ENCODE measurements at regions not wholly inside any gene's neighbourhood (a gene's known extent, or its start where the extent isn't known, plus 50 kb on each side); places are given as distances from the start of the nearest gene placed in this dataset.
"Not testable (repeated sequence)": the region's sequence is repeated elsewhere in the genome, so short reads cannot be mapped to it uniquely, and the experiment has no call there.

GRCh38 chr3:13179582-13180210 lies 106.5 kb upstream of the IQSEC1 start:
- H3K36me3 Mint-ChIP-seq (ENCODE audit: low read depth); H3K4me3 Mint-ChIP-seq; POLR2A ChIA-PET; DNase-seq; CTCF ChIA-PET; ATAC-seq; H3K4me1 Mint-ChIP-seq (ENCODE audit: low read depth); H3K27ac Mint-ChIP-seq: not testable (repeated sequence)
- Mint-ChIP-seq H3K9me3 (ENCODE audit: insufficient read depth) (peaks cover 13% of the 10 kb centered on the region), H3K27me3 (ENCODE audit: low read depth) (peaks cover 12% of the 10 kb centered on the region)

GRCh38 chr3:13179181-13179580 lies 106.0 kb upstream of the IQSEC1 start:
- CTCF ChIA-PET: no interaction called here
- DNase-seq (no peak), ATAC-seq (no peak)
- Mint-ChIP-seq H3K9me3 (ENCODE audit: insufficient read depth) (peaks cover 13% of the 10 kb centered on the region), H3K36me3 (ENCODE audit: low read depth) (peaks cover 6% of the 10 kb centered on the region), H3K4me3 (no peak overlapping the region), H3K27ac (no peak overlapping the region), H3K27me3 (ENCODE audit: low read depth) (peaks cover 6% of the 10 kb centered on the region), H3K4me1 (ENCODE audit: low read depth) (no peaks in the 10 kb centered on the region)
- POLR2A ChIA-PET: no interaction called here

- CTCF ChIA-PET: no interaction called here
- Mint-ChIP-seq H3K27ac (no peak overlapping the region), H3K9me3 (ENCODE audit: insufficient read depth) (peaks cover 13% of the 10 kb centered on the region), H3K36me3 (ENCODE audit: low read depth) (peaks cover 6% of the 10 kb centered on the region), H3K4me1 (ENCODE audit: low read depth) (no peaks in the 10 kb centered on the region), H3K4me3 (no peak overlapping the region), H3K27me3 (ENCODE audit: low read depth) (peaks cover 3% of the 10 kb centered on the region)
- ATAC-seq: no peak
- POLR2A ChIA-PET: no interaction called here
- DNase-seq: no peak
Observed at GRCh38 chr3:13178107-13178506, 104.9 kb upstream of the IQSEC1 start.

- ATAC-seq (no peak), DNase-seq (no peak)
- Mint-ChIP-seq H3K4me1 (ENCODE audit: low read depth) (no peaks in the 10 kb centered on the region), H3K4me3 (no peak overlapping the region), H3K9me3 (ENCODE audit: insufficient read depth) (peaks cover 13% of the 10 kb centered on the region), H3K27ac (no peak overlapping the region), H3K27me3 (ENCODE audit: low read depth) (peaks cover 3% of the 10 kb centered on the region), H3K36me3 (ENCODE audit: low read depth) (peaks cover 6% of the 10 kb centered on the region)
- ChIA-PET POLR2A (no interaction called here), CTCF (no interaction called here)
Observed at GRCh38 chr3:13177641-13178040, 104.4 kb upstream of the IQSEC1 start.

GRCh38 chr3:13177236-13177635 lies 104.0 kb upstream of the IQSEC1 start:
- ATAC-seq: no peak

GRCh38 chr3:13176445-13176844 lies 103.2 kb upstream of the IQSEC1 start:
- no peak overlapping the region for H3K27ac Mint-ChIP-seq
- POLR2A ChIA-PET: interaction anchor here (0.6 kb wide), 1 partner anchor 1160 kb away, joined by 3 read pairs; no protein-coding TSS in a partner anchor
- no peaks in the 10 kb centered on the region for H3K4me1 Mint-ChIP-seq (ENCODE audit: low read depth)
- DNase-seq: no peak
- CTCF ChIA-PET: no interaction called here
- H3K9me3 Mint-ChIP-seq (ENCODE audit: insufficient read depth): peaks cover 13% of the 10 kb centered on the region
- peaks cover 6% of the 10 kb centered on the region for H3K36me3 Mint-ChIP-seq (ENCODE audit: low read depth)
- H3K4me3 Mint-ChIP-seq: no peak overlapping the region
- no peak for ATAC-seq
- peaks cover 2% of the 10 kb centered on the region for H3K27me3 Mint-ChIP-seq (ENCODE audit: low read depth)

More at GRCh38 chr3:13177236-13177635, 104.0 kb upstream of the IQSEC1 start:
- Mint-ChIP-seq H3K36me3 (ENCODE audit: low read depth) (peaks cover 6% of the 10 kb centered on the region), H3K9me3 (ENCODE audit: insufficient read depth) (peaks cover 13% of the 10 kb centered on the region), H3K27ac (no peak overlapping the region), H3K4me3 (no peak overlapping the region), H3K4me1 (ENCODE audit: low read depth) (no peaks in the 10 kb centered on the region), H3K27me3 (ENCODE audit: low read depth) (peaks cover 3% of the 10 kb centered on the region)
- ChIA-PET CTCF (no interaction called here), POLR2A (interaction anchor here (0.6 kb wide), 1 partner anchor 1159 kb away, joined by 3 read pairs; no protein-coding TSS in a partner anchor)
- no peak for DNase-seq

- Mint-ChIP-seq H3K36me3 (ENCODE audit: low read depth) (peaks cover 6% of the 10 kb centered on the region), H3K27me3 (ENCODE audit: low read depth) (no peaks in the 10 kb centered on the region), H3K27ac (no peak overlapping the region), H3K4me1 (ENCODE audit: low read depth) (no peaks in the 10 kb centered on the region), H3K9me3 (ENCODE audit: insufficient read depth) (peaks cover 13% of the 10 kb centered on the region), H3K4me3 (no peak overlapping the region)
- ChIA-PET POLR2A (no interaction called here), CTCF (no interaction called here)
- no peak for DNase-seq
- ATAC-seq: no peak
Observed at GRCh38 chr3:13174803-13175135, 101.5 kb upstream of the IQSEC1 start.

- H3K4me3 Mint-ChIP-seq: no peak overlapping the region
- no peaks in the 10 kb centered on the region for H3K4me1 Mint-ChIP-seq (ENCODE audit: low read depth)
- DNase-seq (no peak), ATAC-seq (no peak)
- ChIA-PET CTCF (no interaction called here), POLR2A (no interaction called here)
- peaks cover 4% of the 10 kb centered on the region for H3K27me3 Mint-ChIP-seq (ENCODE audit: low read depth)
- H3K36me3 Mint-ChIP-seq (ENCODE audit: low read depth): peaks cover 5% of the 10 kb centered on the region
- peaks cover 13% of the 10 kb centered on the region for H3K9me3 Mint-ChIP-seq (ENCODE audit: insufficient read depth)
- no peak overlapping the region for H3K27ac Mint-ChIP-seq
Observed at GRCh38 chr3:13174011-13174802, 101.0 kb upstream of the IQSEC1 start.

GRCh38 chr3:13173186-13173585 lies 100.0 kb upstream of the IQSEC1 start:
- CTCF ChIA-PET: no interaction called here
- Mint-ChIP-seq H3K9me3 (ENCODE audit: insufficient read depth) (peaks cover 4% of the 10 kb centered on the region), H3K36me3 (ENCODE audit: low read depth) (no peaks in the 10 kb centered on the region), H3K27me3 (ENCODE audit: low read depth) (peaks cover 4% of the 10 kb centered on the region), H3K27ac (no peak overlapping the region), H3K4me3 (no peak overlapping the region), H3K4me1 (ENCODE audit: low read depth) (no peaks in the 10 kb centered on the region)
- DNase-seq (no peak), ATAC-seq (no peak)
- POLR2A ChIA-PET: interaction anchor here (0.9 kb wide), 1 partner anchor 68 kb away, joined by 3 read pairs; no protein-coding TSS in a partner anchor

GRCh38 chr3:13172644-13173013 lies 99.4 kb upstream of the IQSEC1 start:
- no peaks in the 10 kb centered on the region for H3K36me3 Mint-ChIP-seq (ENCODE audit: low read depth)
- peaks cover 4% of the 10 kb centered on the region for H3K27me3 Mint-ChIP-seq (ENCODE audit: low read depth)
- ChIA-PET CTCF (no interaction called here), POLR2A (interaction anchor here (0.9 kb wide), 1 partner anchor 68 kb away, joined by 3 read pairs; no protein-coding TSS in a partner anchor)
- H3K27ac Mint-ChIP-seq: no peak overlapping the region
- H3K4me1 Mint-ChIP-seq (ENCODE audit: low read depth): no peaks in the 10 kb centered on the region
- DNase-seq (no peak), ATAC-seq (no peak)
- no peak overlapping the region for H3K4me3 Mint-ChIP-seq
- no peaks in the 10 kb centered on the region for H3K9me3 Mint-ChIP-seq (ENCODE audit: insufficient read depth)

- Mint-ChIP-seq H3K9me3 (ENCODE audit: insufficient read depth) (no peaks in the 10 kb centered on the region), H3K36me3 (ENCODE audit: low read depth) (no peaks in the 10 kb centered on the region), H3K4me1 (ENCODE audit: low read depth) (no peaks in the 10 kb centered on the region), H3K27me3 (ENCODE audit: low read depth) (peaks cover 6% of the 10 kb centered on the region), H3K4me3 (no peak overlapping the region), H3K27ac (no peak overlapping the region)
- DNase-seq (no peak), ATAC-seq (no peak)
- CTCF ChIA-PET: interaction anchor here (1.0 kb wide), 1 partner anchor 80 kb away, joined by 3 read pairs; no protein-coding TSS in a partner anchor
- POLR2A ChIA-PET: interaction anchor here (0.9 kb wide), 1 partner anchor 69 kb away, joined by 3 read pairs; no protein-coding TSS in a partner anchor
Observed at GRCh38 chr3:13171704-13172643, 98.7 kb upstream of the IQSEC1 start.

- ChIA-PET POLR2A (no interaction called here), CTCF (no interaction called here)
- H3K9me3 Mint-ChIP-seq (ENCODE audit: insufficient read depth): no peaks in the 10 kb centered on the region
- H3K27ac Mint-ChIP-seq: no peak overlapping the region
- peaks cover 9% of the 10 kb centered on the region for H3K27me3 Mint-ChIP-seq (ENCODE audit: low read depth)
- no peak overlapping the region for H3K4me3 Mint-ChIP-seq
- no peaks in the 10 kb centered on the region for H3K4me1 Mint-ChIP-seq (ENCODE audit: low read depth)
- DNase-seq (no peak), ATAC-seq (no peak)
- H3K36me3 Mint-ChIP-seq (ENCODE audit: low read depth): no peaks in the 10 kb centered on the region
Observed at GRCh38 chr3:13170317-13170716, 97.1 kb upstream of the IQSEC1 start.
